NOMO-1 treated with DMSO at 0.1 percent for 48 hours (cell line): ENCODE measurements at regions not wholly inside any gene's neighbourhood (a gene's known extent, or its start where the extent isn't known, plus 50 kb on each side); places are given as distances from the start of the nearest gene placed in this dataset.
"Not testable (repeated sequence)": the region's sequence is repeated elsewhere in the genome, so short reads cannot be mapped to it uniquely, and the experiment has no call there.

Source experiments
- DNase-seq: peaks from one replicate; lab custom pipeline; 2025; ENCODE audit not compliant: unreplicated experiment; lab: John Stamatoyannopoulos, UW

DNA sequence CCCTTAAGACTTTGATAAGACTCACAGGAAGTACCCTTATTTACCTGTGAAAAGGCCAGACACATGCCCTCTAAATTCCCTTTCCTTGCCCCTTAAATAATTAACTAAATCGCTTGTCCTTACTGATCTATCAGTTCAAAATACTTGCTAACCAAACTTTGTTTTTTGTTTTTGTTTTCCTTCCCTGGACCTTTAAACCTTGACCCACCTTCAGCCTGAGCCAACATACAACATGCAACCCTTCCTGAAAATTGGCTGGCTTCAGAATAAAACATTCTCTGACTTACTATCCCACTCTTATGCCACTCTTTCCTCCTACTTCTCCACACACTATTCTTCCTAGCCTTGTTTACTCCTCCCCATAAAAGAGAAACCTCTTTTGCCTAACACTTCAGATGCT is 448.1 kb upstream of the TRAM1L1 start:
- DNase-seq, result no peak

DNA sequence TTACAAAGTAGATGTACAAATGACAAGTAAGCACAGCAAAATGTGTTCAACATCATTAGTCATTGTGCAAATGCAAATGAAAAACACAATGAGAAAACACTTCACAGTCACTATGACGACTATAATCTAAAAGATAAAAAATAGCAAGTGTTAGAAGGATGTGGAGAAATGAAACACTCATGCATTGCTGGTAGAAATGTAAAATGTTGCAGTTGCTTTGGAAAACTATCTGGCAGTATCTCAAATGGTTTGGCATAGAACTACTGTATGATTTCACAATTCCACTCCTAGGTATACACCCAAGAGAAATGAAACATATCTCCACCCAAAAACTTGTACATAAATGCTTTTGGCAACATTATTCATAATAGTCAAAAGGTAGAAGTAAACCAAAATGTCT is 459.7 kb upstream of the TRAM1L1 start:
- DNase-seq, result no peak

DNA sequence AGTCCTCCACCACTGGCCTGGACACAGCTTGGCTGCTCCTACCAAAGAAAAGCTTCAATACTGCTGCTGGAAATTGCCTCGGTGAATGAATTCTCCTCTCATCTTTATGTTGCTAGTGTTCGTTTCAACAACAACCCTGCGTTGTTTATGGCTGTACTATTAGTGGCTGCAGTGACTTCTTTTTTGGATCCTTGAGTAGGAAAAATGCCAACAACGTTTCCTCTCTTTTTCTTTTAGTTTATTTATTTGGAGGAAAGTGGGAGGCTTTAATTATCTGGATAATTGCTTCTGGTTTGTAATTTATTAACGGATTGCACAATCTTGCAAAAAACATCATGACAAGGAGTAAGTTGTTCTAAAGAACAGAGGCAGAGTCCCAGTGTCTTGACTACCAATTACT is 464.1 kb upstream of the TRAM1L1 start:
- DNase-seq, result no peak

DNA sequence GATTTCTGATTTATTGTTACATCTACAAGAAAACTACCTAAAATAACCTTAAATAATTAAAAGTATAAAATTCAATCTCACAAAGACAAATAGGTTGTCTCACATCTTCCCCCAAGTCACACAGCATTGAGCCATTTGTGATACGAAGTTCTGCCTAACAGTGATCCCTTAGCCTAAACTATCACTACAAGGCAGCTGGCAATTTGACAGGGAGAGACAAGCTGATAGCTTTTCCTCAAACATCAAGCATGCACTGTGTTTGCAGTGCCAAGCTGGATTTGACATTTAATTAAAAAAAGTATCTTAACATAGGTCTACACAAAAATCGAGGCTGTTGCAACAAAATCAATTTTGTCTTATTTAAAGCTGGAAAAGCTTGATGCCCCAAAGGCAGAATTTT is 464.7 kb upstream of the TRAM1L1 start:
- no peak for DNase-seq

DNA sequence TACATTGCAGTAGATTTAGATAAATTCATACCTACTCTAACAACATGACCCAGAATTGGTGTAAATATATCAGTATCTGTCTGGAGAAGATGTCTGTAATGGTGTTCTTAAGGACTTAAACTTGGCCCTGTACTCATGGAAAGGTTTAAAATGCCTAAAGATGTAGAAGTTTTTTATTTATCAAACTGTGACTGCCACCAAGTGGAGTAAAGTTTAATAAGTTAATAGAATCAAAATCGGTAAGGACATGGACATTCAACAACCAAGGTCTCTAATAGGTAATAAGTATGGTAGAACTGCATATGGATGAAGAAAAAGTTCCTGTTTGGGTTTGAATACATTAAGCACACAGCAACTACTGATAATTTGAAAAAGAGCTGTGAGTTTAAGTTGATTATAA is 474.0 kb upstream of the NDST3 start:
- no peak for DNase-seq

DNA sequence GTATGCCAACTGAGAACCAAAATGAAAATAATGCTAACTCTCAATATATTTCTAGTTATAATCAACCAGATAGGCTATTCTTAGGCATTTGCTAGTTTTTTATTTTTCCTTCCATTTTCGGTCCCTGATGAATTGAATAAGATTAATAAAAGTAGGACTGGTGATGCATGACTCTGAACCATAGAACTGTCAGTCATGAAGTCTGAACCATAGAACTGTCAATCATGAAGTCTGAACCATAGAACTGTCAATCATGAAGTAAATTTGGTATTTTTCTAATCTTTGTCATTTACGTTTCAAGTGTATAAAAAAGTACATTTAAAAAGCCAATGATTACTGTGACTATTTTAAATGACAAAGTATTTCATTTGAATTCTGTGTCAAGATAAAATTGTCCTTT is 460.2 kb upstream of the NDST3 start:
- no peak for DNase-seq

DNA sequence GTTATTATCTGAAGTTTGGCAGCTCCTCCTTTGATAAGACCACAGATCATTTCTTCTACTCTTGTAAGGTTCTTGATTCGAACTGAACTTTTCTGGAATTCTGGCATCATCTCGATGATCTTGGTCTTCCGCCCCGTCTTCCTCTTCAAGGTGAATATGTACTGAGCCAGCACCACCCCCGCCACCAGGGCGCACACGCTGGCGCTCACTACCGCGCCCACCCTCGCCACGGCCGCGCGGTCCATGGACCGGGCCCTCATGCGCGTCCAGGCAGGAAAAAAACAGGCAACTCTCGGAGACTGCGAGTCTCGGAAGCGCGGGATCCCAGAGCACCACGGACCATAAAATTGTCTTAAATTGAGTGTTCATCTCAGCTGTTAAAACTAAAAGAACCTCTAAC is 458.4 kb upstream of the NDST3 start:
- DNase-seq, result no peak

DNA sequence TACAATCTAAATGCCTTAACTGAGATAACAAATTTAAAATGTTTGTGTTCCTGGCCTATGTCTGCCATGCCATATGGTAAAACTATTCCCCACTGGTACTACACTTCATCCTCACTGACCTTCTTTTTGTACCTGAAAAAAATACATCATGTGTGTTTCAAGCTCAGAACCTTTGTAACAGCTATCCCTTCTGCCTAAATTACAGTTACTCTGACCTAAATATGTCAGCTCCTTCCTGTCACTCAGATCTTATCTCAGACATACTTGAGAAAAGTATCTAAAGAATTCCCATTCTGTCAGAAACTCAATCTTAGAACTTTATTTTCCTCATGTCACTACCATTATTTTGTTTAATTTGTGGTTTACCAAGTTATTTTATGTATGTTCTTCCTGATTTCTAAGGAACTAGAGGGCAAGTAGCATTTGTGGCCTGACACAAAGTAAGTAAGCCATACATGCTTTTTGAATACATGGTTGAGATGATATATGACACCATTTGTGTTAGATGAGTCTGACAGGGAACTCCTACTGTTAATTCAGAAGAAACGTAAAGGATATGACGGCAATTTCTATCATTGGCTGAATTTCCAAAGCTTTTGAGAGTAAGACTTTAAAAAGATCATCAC is 456.5 kb upstream of the NDST3 start:
- no peak for DNase-seq

DNA sequence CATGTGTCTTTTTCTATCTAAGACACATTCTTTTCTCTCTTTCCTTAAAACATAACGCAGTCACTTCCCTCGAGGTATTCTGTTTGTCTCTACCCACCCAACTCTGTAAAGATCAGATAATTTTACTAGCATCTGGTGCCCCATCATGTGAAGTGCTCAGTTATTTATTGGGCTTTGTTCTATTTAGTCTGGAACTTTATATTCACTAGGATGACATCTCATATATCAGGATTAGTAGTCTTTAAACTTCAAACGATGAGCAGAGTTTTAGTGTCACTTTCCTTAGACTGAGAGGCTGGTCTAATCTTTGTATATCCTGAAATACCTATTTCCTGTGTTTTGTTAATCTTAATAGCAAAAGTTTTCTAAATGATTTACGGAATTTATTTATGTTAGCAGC is 445.5 kb upstream of the NDST3 start:
- no peak for DNase-seq

DNA sequence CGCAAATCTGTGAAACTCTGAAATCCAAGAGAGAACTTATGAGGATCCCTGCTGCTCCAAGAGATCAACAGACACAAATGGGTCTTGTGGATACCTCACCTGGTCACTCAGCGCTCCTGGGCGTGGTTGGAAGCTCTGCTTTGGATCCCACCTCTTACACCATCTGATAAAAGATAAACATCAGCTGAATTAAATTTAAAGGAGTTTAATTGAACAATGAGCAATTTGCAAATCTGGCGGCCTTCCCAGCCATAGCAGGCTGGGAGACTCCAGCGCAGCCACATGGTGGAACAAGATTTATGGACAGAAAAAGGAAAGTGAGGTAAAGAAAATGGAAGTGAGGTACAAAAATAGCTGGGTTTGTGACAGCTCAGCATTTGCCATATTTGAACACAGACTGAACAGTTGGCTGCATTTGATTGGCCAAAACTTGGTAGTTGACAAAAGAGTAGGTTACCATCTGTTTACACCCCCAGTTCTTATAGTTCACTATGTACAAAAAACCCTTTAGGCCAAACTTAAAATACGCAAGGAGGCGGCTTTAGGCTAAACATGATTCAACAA is 437.3 kb upstream of the NDST3 start:
- DNase-seq, result no peak

DNA sequence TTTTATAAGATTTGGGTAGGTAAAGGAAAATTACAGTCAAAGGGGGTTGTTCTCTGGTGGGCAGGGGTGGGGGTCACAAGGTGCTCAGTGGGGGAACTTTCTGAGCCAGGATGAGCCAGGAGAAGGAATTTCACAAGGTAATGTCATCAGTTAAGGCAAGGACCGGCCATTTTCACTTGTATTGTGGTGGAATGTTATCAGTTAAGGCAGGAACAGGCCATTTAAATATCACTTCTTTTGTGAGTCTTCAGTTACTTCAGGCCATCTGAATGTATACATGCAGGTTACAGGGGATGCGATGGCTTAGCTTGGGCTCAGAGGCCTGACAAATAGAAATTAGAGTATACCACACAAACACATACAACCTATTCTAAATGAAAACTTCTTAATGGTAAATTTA is 434.9 kb upstream of the NDST3 start:
- not testable (repeated sequence) for DNase-seq

DNA sequence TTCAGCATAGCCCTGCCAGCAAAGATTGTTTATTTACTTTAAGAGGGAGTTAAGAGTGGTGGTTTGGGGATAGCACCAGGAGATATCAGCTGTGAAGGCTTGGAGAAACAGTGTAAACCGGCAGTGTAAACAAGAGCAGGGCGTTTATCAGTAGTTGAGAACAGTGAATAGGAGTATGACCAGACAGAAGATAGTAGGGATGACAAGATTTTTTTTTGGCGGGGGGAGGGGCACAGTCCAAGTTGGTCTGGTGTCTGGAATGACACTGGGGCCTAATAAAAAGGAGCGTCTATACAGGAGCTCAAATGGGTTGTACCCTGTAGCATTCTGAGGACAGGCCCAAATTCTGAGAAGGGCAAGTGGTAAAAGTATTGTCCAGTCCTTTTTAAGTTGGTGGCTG is 433.4 kb upstream of the NDST3 start:
- not testable (repeated sequence) for DNase-seq

DNA sequence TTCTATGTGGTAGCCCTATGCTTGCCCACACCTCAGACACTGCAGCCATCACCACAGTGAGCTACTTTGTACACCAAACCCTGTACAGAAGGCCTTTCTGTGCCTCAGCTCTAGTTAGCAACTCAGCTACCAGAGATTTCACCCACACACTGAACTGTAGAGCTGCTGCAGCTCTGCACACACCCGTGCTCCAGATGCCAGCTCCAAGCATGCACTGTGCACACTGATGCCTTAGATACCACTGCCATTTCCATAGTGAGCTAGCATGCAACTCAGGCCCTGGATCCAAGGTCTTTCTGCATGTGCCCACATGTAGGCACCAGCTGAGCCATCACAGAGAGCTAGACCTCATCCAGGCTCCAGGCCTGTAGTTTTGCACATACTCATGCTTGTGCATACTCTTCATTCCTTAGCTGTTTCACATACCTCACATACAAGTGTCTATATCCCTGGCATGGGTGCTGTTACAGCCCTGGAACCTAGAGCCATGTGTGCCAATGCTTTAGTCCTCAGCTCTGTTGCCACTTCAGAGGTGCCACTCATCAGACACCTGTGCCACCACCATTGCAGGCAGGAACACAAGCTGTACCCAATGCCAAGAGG is 423.5 kb upstream of the NDST3 start:
- no peak for DNase-seq

DNA sequence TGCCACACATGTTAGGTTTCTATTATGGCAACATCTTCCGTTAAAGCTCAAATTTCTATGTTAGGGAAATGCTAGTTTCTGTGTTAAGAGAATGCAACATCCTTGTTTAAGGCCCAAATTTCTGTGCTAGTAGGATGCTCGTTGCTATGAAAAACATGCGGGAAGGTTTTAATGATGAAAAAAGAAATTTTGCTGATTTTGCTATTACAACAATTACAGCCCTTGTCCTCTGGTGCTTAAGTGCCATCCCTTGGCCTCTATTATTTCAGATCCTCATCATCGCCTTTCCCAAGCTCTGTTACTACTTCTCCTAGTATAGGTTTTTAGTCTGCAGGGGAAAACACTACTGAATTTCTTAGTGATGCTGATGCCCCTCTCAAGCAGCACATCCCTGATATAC is 412.6 kb upstream of the NDST3 start:
- no peak for DNase-seq

DNA sequence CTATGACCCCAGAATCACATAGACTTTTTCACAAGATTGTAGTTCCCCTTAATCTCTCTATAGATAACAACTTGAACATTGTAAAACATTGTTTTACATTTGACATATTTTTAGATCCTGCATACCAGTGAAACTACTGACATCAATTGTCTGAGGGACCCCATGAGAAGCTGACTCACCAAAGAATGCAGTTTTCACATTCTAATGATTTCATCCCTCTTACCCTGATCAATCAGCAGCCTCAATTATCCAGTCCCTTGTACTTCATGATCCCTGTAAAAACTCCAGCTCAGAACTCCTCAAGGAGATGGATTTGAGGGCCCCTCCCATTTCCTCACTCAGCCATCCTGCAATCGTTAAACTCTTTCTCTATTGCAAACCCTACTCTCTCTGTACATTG is 411.0 kb upstream of the NDST3 start:
- no peak for DNase-seq

DNA sequence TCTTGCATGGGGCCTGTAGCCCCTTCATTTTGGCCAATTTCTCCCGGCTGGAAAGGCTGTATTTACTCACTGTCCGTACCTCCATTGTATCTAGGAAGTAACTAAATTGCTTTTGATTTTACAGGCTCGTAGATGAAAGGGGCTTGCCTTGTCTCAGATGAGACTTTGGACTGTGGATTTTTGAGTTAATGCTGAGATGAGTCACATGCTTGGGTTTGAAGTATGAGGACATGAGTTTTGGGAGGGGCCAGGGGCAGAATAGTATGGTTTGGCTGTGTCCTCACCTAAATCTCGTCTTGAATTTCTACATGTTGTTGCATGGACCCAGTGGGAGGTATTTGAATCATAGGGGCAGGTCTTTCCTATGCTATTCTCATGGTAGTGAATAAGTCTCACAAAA is 407.6 kb upstream of the NDST3 start:
- DNase-seq, result no peak

DNA sequence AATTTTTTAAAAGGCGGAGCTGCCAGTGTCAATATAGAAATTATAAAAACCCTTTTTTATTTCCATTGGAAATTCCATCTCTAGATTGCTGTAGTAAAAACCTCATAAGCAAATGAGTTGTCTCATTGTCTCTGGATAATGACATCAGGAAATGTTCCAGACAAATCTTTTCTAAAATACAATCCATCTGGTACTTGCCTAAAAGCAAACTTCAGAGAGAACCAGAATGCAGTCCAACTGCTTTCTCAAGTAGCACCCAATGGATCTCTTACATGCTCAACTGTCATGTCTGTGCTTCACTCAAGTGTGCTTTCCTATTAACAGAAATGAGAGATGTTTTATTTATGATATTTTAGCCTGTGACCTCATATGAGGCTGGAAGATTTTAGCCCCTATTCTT is 399.6 kb upstream of the NDST3 start:
- no peak for DNase-seq

DNA sequence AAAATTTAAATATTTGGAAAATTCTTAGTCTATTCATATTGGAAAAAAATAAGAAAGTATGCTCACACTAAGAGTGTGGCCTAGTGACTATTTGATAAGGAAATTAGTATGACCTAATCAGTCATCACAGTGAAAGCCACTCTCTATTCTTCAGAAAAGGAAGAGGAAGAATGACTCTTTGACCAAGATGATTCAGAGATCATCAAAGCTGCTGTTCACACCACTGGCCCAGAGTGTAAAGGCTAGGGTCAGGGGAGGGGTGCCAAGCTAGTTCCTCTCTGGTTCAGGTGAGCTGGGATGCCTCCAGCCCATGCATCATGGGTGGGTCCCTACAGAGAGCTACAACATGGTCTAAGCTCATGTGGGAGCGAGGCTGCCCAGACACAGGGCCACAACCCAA is 396.9 kb upstream of the NDST3 start:
- no peak for DNase-seq

DNA sequence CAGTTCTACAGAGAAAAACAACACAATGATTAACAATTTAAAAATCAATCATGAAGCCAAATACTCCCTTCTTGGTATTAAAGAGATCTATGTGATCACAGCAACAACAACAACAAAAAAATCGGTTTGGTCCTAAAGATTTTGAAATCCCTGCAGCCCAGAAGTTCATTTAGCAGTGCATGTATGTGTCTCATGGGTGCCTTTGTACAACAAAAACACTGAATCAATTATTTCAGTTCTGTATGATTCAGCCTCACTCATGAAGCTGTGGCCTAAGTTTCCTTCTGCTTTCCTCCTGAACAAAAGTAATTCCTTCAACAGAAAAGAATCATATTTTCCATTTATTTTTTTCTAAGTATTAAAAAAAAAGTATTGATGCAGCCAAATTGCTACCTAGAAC is 393.4 kb upstream of the NDST3 start:
- DNase-seq, result peak; percentile 6

DNA sequence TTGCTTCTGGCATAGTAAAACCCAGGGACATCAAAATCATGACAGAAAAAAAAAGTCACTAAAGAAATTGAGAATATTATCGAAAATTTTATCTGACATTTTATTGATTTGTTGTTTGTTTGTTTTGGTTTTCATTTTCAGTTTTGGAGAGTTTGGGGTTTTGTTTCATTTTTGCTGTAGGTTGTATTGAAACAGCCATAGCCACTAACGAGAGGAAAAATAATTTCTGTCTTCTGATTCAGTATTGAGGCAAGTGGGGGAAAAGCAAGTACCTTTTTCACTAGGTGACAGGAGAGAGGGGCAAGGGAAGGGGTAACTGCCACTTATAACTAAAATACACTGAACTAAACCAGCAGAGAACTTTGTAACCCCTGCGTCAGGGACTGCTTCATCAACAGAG is 392.8 kb upstream of the NDST3 start:
- DNase-seq, result no peak

DNA sequence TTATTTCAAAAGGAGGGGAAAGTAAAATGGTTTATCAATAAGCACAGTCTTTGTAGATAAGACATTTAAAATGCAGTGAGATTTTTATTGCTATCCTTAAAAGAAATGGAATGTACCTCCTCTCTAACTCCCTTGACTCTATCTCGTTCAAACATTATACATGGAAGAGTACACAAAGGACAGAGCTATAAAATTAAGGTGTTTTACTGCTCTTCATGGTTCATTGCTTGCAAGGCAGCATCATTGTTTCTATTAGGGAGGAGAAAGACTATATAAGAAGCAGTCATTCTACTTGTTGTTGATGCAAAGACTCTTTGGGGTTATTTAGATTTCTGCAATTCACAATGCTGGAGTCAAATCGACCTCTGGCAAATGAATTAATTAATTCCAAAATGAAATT is 380.2 kb upstream of the NDST3 start:
- no peak for DNase-seq

DNA sequence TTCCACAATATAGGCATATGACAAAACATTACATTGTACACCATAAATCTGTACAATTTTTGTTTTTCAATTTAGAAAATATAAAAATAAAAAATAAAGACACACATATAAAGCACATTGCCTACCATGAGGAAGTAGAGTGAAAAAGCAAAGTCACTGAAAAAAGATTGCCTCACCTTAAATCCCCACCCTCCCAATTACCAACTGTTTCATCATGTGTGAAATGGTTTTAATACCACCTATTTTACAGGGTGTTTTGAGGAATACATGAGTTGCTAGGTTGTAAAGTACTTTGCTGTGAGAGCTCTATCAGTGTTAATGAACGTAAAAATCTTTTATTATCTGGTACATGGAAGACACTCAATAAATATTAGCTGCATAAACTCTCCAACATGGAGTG is 373.6 kb upstream of the NDST3 start:
- DNase-seq, result peak; percentile 58
